ENCODE measurements at regions not wholly inside any gene's neighbourhood (a gene's known extent, or its start where the extent isn't known, plus 50 kb on each side); places are given as distances from the start of the nearest gene placed in this dataset.
A peak's percentile ranks its signal among the peaks of the same experiment; 100 is the strongest.

DNA sequence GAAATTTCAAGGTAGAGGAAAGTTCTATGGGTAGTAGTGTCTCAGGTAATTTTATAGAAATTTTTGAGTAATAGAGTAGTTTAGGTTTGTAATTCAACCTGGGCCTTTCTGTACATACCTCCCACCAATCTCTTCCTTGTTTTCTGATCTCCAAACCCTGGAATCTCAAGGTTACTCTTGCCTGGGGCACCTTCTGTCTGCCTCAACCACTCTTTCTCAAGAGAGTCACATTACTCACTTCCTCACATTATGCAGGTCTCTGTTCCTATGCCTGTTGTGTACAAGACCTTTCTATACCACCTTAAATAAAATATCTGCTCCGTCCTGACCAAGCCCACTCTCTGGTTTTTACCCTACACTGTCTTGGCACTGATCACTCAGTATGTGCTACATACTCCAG is 412.6 kb upstream of the CTNND2 start:
- DNase-seq = no peak

DNA sequence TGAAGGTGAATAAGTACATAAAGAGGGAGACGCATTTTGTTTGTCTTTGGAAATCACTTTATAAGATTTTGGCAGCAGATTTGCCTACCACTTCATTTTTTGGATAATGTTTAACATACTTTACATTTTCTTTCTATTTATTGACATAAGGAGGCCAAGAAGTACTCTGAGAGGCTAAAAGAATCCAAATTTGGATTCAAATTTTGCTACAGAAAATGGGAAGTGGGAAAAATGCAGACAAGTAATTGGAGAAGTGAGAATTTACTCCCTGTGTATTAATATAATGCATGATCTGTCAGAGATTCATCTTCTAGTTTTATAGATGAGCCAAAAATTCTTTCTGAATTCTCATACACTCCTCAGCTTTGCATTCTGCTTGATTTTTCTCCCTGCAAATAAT is 411.2 kb upstream of the CTNND2 start:
- DNase-seq = peak in 1 of 2 experiments; percentile 16

DNA sequence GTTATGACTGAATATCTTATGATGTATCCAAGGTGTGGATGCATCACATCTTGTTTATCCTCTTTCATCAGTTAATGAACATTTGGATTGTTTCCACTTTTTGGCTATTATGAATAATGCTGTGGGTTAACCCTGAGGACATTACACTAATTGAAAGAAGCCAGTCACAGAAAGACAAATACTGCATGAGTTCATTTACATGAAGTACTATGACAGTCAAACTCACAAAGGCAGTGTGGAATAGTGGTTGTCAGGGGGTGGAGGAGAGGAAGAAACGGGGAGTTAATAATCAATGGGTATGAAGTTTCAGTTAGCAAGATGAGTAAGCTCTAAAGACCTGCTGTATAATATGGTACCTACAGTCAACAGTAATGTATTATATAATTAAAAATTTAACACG is 409.4 kb upstream of the CTNND2 start:
- DNase-seq = no peak

DNA sequence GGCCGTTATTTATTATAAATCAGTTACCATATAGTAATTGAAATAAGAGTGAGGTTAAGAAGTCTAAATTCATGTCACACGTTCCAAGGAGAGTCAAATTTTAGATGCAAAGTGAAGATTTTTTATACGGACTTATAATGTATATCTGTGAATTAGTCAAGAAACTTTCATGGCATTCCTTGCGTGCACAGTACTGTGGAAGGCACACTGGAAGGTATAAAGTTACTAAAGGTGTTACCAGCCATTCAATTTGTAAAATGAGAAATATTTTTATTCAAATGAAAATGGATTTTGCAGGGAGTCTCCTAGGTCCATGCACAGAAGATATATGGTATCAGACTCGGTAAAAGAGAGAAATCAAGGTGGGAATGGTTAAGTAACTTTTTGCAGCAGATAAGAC is 408.1 kb upstream of the CTNND2 start:
- no peak for DNase-seq

DNA sequence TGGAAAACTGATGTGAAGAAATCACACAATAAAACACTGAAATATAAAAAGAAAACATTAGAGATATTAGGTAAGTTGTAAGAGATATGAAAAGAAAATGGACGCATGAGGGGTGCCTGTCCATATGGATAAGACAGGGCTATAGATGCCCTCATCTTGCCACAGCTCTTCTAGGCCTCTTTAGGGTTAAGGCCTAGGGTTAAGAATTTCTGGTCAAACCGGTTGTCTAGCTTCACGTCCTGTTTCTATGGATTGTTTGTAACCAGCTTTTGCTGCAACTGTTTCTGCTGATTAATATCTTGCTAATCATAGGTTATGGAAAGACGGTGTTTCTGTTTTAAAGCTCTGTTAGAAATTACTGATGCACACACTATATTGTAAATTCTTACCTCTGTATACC is 389.9 kb upstream of the CTNND2 start:
- DNase-seq = no peak

DNA sequence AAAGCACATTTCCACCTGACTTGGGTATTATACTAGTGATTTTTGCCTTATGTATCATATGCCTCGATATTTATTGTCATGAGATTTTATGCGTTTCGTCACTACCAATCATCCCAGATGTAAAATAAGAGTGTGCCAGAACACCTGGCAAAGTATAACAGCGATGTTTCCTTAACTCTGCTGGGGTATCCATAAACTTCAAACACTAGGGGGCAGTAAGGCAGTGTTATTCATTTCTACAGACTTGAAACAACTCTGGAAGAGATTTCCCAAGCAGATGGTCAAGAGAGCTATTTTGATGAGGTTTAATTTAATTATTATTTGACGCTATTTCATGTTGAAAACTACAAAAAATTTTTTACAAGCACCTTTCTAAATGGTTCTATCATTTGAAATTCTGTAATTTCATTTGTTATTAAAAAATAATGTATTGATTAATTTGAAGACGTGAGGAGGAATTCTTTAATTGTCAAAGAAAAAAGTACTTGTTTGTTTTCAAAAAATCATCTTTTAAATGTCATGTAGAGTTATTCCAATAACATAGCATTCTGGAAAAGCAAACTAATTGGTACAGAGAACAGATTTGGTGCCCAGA is 388.5 kb upstream of the CTNND2 start:
- peak; percentile 56 to 85 for DNase-seq

DNA sequence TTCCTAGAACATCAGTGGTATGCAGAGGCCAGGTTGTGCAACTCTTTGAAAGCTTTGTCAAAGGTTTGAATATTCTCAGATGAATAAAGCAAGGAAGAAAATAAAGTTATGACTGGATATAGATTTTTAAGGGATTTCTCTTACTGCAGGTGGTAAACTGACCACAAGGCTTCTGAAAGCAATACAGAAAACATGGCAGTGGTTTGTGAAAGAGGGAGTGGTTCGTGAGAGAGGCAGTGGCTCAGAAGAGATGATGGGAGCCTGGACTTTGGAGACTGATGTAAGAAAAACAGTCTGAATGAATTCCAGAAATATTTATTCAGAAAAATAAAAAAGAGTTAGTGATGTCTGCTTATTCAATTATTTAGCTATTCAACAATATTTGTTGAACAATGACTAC is 380.4 kb upstream of the CTNND2 start:
- no peak for DNase-seq

DNA sequence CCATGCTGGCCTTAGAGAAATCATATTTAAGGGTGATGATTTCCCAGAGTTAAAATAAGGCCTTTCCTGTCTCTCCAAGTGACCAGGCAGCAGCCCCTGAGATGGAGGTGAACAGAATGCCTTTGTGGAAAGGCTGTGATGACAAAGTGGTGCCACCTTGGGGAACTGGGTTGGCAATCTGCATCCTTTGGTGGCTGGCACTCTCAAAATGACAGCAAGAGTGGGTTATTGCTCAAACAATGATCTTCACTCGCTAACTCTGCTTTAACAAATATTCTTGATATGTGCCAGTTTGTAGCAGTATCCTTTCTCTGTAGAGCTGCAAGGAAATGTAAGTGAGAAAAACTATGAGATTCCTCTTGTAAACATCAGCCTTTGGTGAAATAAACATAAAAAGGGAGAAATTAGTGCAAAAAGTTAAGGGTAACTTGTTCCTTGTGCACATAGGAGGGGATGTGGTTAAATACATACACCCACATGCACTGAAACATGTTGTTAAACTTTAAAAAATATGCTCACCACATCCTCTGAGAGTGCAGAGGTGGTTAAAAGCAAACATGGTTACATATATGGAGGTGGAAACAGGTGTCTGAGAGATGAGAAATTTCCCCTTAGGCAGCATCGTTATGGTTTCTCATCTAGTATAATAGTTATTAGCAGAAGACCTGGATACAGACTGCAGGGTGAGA is 373.4 kb upstream of the CTNND2 start:
- DNase-seq = no peak

DNA sequence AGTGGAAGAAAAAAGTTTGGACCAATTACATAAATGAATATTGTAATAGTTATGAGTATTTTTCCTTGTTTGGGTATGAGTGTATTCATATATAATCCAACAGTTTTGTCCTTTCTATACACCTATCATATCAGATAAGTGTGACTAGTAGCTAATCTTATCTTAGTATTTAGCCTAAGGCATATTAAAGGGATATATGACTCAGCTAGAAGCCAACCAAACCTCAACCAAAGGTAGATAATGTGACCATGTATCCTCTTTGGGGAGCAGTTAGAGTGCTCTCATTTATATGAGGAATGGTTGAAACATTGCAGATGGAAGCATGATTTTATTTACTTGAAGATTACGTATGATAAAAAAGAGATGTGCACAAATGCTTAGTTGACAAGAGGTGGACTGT is 370.0 kb upstream of the CTNND2 start:
- DNase-seq = no peak

DNA sequence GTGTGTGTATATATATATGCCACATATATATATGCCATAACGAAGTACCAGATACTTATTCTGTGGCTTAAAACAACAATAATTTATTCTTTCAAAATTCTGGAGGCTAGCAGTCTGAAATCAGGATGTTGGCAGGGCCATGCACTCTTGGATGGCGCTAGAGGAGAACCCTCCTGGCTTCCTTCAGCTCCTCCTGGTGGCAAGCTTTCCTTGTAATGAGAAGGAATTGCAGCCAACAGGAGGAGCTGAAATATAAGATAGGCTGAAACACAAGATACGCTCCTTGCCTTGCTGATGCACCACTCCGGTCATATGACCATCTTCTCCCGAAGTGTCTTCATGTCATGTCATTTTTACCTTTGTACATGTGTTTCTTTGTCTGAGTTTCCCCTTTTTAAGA is 368.1 kb upstream of the CTNND2 start:
- peak in 1 of 2 experiments; percentile 43 for DNase-seq

DNA sequence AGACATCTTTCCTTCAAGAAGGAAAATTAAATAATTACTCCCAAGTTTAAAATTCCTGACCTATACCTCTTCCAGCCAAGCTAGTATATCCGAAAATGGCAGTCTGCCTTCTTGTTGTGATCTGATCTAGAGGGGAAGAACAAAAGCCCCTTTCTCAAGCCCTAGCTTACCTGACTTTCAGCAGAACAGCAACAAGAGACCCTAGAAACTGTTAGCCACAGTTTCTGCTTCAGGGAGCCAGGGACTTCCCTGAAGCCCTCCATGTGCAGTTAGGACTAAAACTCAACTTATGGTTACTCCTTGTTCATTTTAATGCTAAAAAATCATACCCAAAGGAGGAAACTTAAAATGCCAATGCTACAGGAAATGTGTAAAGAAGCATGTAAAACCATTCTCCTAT is 366.7 kb upstream of the CTNND2 start:
- no peak for DNase-seq

DNA sequence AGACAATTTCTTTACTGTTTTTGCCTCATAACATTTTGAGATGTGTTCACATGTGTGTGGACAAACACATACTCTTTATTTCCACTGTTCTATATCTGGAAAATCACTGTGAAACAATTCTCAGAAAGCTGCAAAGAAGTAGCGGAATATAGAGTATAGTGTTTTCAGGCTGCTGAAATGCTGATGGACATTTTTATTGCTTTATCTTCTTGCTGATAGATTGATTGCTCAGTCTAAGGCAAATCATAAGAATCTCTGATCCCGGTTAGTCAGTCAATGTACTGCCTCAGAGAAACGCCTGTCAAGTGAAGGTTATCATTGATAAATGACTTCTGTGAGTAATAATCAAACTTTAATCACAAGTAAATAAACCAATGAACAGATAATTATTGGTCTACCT is 364.9 kb upstream of the CTNND2 start:
- DNase-seq = no peak

DNA sequence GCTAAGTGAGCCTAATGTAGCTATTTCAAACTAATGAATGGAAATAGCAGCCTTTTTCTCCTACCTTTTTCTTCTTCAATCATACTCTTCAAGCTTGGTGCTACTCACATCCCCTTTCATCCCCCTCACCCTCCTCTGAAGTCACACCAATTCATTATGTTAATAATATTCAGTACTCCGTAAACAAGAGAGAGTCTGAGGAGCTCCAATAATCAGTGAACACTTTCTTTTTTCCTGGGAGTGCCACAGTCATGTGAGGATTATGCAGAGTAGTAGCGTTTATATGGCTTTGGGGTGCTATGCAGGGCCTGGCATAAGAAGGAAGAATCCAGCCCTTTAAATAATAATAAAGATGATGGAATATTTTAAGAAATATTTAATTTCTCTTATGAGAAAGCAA is 354.3 kb upstream of the CTNND2 start:
- no peak for DNase-seq

DNA sequence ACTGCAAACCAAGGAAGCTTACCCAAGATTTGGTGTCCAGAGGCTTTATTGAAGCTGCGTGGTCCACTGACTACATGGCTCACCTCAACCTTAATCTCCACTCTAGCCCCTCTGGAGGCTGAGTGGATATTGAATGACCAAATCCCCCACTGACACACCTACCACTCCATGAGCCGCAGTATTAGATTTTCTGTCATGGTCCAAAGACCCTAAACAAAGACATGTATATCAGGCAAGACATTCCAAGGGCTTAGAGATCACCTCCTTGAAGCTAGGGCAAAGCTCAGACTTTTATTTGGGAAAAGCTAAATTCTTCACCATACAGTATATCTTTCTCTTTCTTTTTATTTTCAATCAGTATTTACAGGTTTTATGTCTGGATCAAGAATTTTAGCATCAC is 346.2 kb upstream of the CTNND2 start:
- DNase-seq = no peak

DNA sequence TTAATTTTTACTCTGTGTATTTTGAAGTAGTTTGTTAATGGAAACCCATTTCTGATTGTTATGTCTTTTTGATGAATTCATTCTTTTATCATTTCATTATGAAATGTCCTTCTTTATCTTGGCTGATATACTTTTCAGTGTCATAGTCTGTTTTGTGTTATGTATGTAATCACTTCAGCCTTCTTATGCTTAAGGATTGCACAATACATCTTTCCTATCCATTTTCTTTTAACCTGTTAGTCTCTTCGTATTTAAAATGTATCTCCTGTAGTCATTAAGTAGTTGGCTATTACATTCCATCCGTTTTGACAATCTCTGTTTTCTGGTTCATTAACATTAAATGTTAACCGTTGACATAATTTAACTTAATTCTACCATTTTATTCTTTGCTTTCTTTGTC is 344.6 kb upstream of the CTNND2 start:
- DNase-seq = no peak

DNA sequence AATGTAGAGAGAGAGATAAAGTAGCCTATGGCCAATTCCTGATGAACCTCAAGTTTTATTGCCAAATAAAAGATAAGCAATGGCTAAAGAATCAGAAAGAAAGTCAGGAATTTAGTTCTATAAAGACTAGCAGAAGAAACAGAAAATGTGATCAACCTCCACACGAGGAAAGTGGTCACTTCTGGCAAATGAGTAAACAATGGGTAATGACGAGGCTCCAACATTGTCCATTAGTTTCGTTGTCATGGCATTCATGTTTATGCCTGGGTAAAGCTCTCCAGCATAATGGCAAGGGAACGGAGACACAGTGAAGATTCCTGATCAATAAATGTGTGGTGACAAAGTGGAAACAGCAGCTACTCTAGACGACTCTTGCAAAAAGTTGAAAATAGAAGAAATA is 341.8 kb upstream of the CTNND2 start:
- no peak for DNase-seq

DNA sequence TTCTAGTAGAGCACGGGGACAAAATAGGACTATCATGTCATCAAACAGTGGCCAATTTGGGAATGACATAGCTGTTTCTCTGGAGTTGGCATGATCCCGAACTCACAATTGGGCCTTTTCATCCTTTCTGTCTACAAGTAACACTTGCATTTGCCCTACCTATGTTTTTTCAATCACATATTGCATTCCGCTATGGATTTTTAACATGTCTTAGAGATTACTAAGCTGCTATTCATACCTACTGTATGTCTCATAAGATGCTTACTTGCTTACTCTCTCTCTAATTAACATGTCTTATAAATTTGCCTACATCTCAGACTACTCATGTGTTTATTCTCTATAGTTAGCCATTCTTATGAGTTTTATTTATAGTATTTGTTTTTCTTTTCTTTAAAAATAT is 341.2 kb upstream of the CTNND2 start:
- no peak for DNase-seq

DNA sequence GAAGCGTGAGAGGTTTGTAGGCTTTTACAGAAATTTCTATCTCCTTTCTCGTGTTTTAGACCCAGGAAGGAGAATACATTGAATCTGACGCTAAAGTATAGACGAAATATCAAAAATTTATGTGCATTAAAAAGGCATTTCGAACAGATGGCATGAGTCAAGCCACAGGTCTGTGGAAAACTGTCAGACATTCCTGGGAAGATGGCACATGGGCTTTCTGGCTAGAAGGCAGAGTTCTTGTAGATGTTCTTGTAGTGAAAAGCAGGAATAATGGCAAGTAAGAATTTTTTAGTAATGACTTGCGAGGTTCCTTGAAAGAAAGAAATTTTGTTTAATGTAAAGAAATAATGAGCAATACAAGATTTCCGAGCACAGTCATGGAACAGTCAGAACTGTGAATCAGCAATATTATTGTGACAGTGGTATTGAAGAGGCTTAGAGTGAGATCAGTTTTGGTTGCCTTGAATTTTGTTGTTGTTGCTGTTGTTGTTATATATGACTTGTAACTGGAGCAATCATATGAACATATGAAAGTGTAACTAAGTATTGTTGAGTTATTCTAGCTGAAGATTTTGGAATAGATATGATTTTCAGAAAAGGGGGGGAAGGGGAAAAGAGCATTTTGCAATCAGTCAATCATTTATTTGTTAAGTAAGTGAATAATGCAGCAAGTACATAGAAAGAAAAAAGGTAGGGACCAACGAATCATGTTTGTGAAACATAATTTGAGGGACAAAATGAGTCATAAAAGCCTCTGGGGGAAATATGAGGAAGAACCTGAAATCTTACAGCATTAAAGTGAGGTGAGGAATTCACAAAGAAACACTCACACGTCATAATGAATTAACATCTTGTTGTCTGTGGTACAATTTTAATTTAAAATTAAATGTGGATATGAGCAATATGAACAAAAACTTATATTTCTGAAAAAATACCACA is 339.0 kb upstream of the CTNND2 start:
- DNase-seq = peak in 1 of 2 experiments; percentile 50

DNA sequence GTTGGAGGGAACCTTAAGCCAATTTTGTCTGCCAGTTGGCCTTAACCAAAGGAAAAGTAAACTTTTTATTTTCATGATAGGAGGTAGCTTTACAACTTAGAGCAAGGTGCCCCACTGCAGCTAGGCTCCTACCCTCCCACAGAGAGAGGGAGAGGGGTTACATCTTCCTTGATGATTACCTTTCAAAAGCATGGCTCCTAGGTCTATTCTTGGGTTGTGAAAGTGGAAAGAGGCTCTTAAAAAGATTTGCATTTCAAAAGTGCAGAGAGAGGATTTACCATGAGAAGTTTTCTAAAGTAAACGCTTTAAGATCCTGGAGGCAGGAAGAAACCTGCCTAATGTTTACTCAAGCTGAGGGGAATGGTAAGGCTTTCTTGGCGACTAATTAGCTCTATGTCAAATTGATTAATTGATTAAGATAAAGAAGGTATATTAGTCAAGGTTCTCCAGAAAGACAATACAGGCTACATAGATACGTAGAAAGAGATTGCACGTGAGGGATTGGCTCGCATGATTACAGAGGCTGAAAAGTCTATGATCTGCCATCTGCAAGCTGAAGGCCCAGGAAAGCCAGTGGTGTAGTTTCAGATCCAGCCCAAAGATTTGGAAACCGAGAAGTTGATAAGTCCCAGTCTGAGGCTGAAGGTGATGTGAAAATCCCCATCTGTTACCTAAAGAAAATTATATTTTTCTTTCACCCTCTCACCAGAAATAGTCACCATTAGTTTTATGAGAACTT is 333.8 kb upstream of the CTNND2 start:
- DNase-seq = no peak

DNA sequence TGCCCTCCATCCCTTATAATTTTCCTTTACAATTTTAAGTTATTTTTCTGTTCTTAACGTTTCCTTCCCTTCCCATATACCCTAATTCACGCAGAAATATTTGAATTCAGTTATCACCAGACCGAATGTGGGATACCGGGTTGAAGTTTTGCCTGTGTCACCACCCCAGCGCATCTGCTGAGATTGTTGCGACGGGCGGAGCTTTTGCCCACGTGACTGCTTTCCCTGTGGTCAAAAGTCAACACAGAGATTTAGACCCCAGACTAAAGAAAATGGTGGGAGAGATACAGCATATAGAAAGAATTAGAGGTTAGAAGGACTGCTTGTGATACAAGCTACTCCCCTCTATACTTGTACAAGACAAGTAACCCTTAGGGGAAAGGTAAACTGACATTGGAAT is 326.4 kb upstream of the CTNND2 start:
- no peak for DNase-seq

DNA sequence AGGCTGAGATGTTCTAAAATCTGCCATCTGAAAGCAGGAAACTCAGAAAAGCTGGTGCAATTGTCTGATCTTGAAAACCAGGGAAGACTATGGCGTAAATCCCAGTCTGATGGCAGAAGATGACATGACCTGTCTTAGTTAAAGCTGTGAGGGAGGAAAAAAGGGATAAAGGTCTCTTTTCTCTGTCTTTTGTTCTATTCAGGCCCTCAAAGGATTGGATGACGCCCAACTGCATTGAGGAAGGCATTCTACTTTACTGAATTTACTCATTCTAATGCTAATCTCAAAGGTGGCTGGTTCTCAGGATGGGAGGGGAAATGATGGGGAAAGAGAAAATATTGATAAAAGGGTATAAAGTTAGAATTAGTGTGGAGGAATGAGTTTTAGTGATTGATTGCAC is 312.8 kb upstream of the CTNND2 start:
- DNase-seq = no peak

DNA sequence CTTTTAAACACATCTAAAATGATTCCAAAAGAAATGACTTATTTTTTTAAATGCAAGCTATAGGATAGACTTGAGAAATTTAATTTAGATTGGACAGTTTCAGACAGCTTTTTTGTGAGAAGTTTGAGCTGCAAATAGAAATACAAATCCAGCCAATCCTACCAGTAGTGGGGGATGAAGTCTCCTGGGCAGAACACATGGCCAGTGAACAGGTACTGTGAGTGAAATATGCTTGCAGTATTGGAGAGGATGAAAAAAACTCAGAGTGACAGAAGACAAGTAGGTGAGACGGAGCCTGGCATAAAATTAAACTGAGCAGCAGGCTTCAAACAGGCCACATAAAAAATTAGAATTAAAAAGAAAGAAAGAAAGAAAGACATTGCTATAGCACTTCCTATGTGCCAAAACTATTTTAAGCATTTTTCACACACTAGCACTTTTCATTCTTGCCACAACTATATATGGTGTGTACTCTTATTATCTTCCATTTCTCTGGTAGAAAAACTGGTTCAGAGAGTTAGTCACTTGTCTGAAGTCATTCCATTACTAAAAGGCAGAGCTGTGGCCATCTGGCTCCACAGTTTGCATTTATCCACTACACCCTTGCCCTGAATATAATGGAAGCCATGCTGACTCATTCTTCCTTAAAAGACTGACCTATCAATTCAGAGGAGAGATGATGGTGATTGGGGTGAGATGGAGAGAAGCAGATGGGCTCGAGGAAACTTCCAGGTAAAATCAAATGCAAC is 310.2 kb upstream of the CTNND2 start:
- no peak for DNase-seq

Data from NCI-H446 (cell line).